ENCODE measurements at regions not wholly inside any gene's neighbourhood (a gene's known extent, or its start where the extent isn't known, plus 50 kb on each side); places are given as distances from the start of the nearest gene placed in this dataset.
"Not testable (repeated sequence)": the region's sequence is repeated elsewhere in the genome, so short reads cannot be mapped to it uniquely, and the experiment has no call there.

- no peak overlapping the region for H3K27ac ChIP-seq (ENCODE audit: low read depth, low read length)
These were observed 180.8 kb downstream of the SPRY2 start for GRCh38 chr13:80160110-80160509.

GRCh38 chr13:80157261-80157932 lies 183.5 kb downstream of the SPRY2 start:
- Histone ChIP-seq H3K9ac (ENCODE audit: low read depth in 1 of 2, low read length in 2 of 2) (no peak overlapping the region), H3K9me3 (ENCODE audit: control insufficient read depth in 1 of 2, low read length in 2 of 2) (no peaks in the 10 kb centered on the region), H3K27ac (ENCODE audit: low read depth, low read length) (no peak overlapping the region), H3K36me3 (ENCODE audit: control insufficient read depth in 1 of 2, insufficient read depth in 2 of 2, low read length in 2 of 2) (no peaks in the 10 kb centered on the region), H3K4me1 (ENCODE audit: control insufficient read depth in 1 of 2, insufficient read depth in 2 of 2, low read length in 2 of 2) (no peaks in the 10 kb centered on the region), H3K4me3 (ENCODE audit: low read depth in 1 of 2, low read length in 2 of 2) (no peak overlapping the region), H3K27me3 (ENCODE audit: control insufficient read depth in 1 of 2, insufficient read depth in 2 of 2, low read length in 2 of 2) (no peaks in the 10 kb centered on the region)

More at GRCh38 chr13:80160110-80160509, 180.8 kb downstream of the SPRY2 start:
- Histone ChIP-seq H3K4me1 (ENCODE audit: control insufficient read depth in 1 of 2, insufficient read depth in 2 of 2, low read length in 2 of 2) (no peaks in the 10 kb centered on the region), H3K9ac (ENCODE audit: low read depth in 1 of 2, low read length in 2 of 2) (no peak overlapping the region), H3K36me3 (ENCODE audit: control insufficient read depth in 1 of 2, insufficient read depth in 2 of 2, low read length in 2 of 2) (no peaks in the 10 kb centered on the region), H3K9me3 (ENCODE audit: control insufficient read depth in 1 of 2, low read length in 2 of 2) (no peaks in the 10 kb centered on the region), H3K27me3 (ENCODE audit: control insufficient read depth in 1 of 2, insufficient read depth in 2 of 2, low read length in 2 of 2) (no peaks in the 10 kb centered on the region), H3K4me3 (ENCODE audit: low read depth in 1 of 2, low read length in 2 of 2) (no peak overlapping the region)

- not testable (repeated sequence) for H3K27ac ChIP-seq (ENCODE audit: low read depth, low read length); H3K9ac ChIP-seq (ENCODE audit: low read depth in 1 of 2, low read length in 2 of 2); H3K4me1 ChIP-seq (ENCODE audit: control insufficient read depth in 1 of 2, insufficient read depth in 2 of 2, low read length in 2 of 2); H3K27me3 ChIP-seq (ENCODE audit: control insufficient read depth in 1 of 2, insufficient read depth in 2 of 2, low read length in 2 of 2); H3K9me3 ChIP-seq (ENCODE audit: control insufficient read depth in 1 of 2, low read length in 2 of 2); H3K4me3 ChIP-seq (ENCODE audit: low read depth in 1 of 2, low read length in 2 of 2); H3K36me3 ChIP-seq (ENCODE audit: control insufficient read depth in 1 of 2, insufficient read depth in 2 of 2, low read length in 2 of 2)
These were observed 188.8 kb downstream of the SPRY2 start for GRCh38 chr13:80152142-80152541.

GRCh38 chr13:80151016-80151415 lies 189.9 kb downstream of the SPRY2 start:
- no peak overlapping the region for H3K27ac ChIP-seq (ENCODE audit: low read depth, low read length)
- H3K4me3 ChIP-seq (ENCODE audit: low read depth in 1 of 2, low read length in 2 of 2): no peak overlapping the region
- no peaks in the 10 kb centered on the region for H3K36me3 ChIP-seq (ENCODE audit: control insufficient read depth in 1 of 2, insufficient read depth in 2 of 2, low read length in 2 of 2)
- no peaks in the 10 kb centered on the region for H3K4me1 ChIP-seq (ENCODE audit: control insufficient read depth in 1 of 2, insufficient read depth in 2 of 2, low read length in 2 of 2)
- no peak overlapping the region for H3K9ac ChIP-seq (ENCODE audit: low read depth in 1 of 2, low read length in 2 of 2)
- H3K27me3 ChIP-seq (ENCODE audit: control insufficient read depth in 1 of 2, insufficient read depth in 2 of 2, low read length in 2 of 2): no peaks in the 10 kb centered on the region
- H3K9me3 ChIP-seq (ENCODE audit: control insufficient read depth in 1 of 2, low read length in 2 of 2): no peaks in the 10 kb centered on the region

GRCh38 chr13:80149736-80150135 lies 191.2 kb downstream of the SPRY2 start:
- Histone ChIP-seq H3K9me3 (ENCODE audit: control insufficient read depth in 1 of 2, low read length in 2 of 2) (no peaks in the 10 kb centered on the region), H3K9ac (ENCODE audit: low read depth in 1 of 2, low read length in 2 of 2) (no peak overlapping the region), H3K36me3 (ENCODE audit: control insufficient read depth in 1 of 2, insufficient read depth in 2 of 2, low read length in 2 of 2) (no peaks in the 10 kb centered on the region), H3K27ac (ENCODE audit: low read depth, low read length) (no peak overlapping the region), H3K4me1 (ENCODE audit: control insufficient read depth in 1 of 2, insufficient read depth in 2 of 2, low read length in 2 of 2) (no peaks in the 10 kb centered on the region), H3K27me3 (ENCODE audit: control insufficient read depth in 1 of 2, insufficient read depth in 2 of 2, low read length in 2 of 2) (no peaks in the 10 kb centered on the region), H3K4me3 (ENCODE audit: low read depth in 1 of 2, low read length in 2 of 2) (no peak overlapping the region)

- H3K9ac ChIP-seq (ENCODE audit: low read depth in 1 of 2, low read length in 2 of 2): no peak overlapping the region
- H3K27ac ChIP-seq (ENCODE audit: low read depth, low read length): no peak overlapping the region
- no peaks in the 10 kb centered on the region for H3K4me1 ChIP-seq (ENCODE audit: control insufficient read depth in 1 of 2, insufficient read depth in 2 of 2, low read length in 2 of 2)
- no peak overlapping the region for H3K4me3 ChIP-seq (ENCODE audit: low read depth in 1 of 2, low read length in 2 of 2)
- no peaks in the 10 kb centered on the region for H3K36me3 ChIP-seq (ENCODE audit: control insufficient read depth in 1 of 2, insufficient read depth in 2 of 2, low read length in 2 of 2)
- no peaks in the 10 kb centered on the region for H3K27me3 ChIP-seq (ENCODE audit: control insufficient read depth in 1 of 2, insufficient read depth in 2 of 2, low read length in 2 of 2)
- H3K9me3 ChIP-seq (ENCODE audit: control insufficient read depth in 1 of 2, low read length in 2 of 2): no peaks in the 10 kb centered on the region
These were observed 195.7 kb downstream of the SPRY2 start for GRCh38 chr13:80145171-80145690.

- no peaks in the 10 kb centered on the region for H3K9me3 ChIP-seq (ENCODE audit: control insufficient read depth in 1 of 2, low read length in 2 of 2)
- no peak overlapping the region for H3K4me3 ChIP-seq (ENCODE audit: low read depth in 1 of 2, low read length in 2 of 2)
- H3K9ac ChIP-seq (ENCODE audit: low read depth in 1 of 2, low read length in 2 of 2): no peak overlapping the region
- no peaks in the 10 kb centered on the region for H3K4me1 ChIP-seq (ENCODE audit: control insufficient read depth in 1 of 2, insufficient read depth in 2 of 2, low read length in 2 of 2)
- no peaks in the 10 kb centered on the region for H3K36me3 ChIP-seq (ENCODE audit: control insufficient read depth in 1 of 2, insufficient read depth in 2 of 2, low read length in 2 of 2)
- no peaks in the 10 kb centered on the region for H3K27me3 ChIP-seq (ENCODE audit: control insufficient read depth in 1 of 2, insufficient read depth in 2 of 2, low read length in 2 of 2)
- no peak overlapping the region for H3K27ac ChIP-seq (ENCODE audit: low read depth, low read length)
These were observed 196.4 kb downstream of the SPRY2 start for GRCh38 chr13:80144493-80144892.

- Histone ChIP-seq H3K4me1 (ENCODE audit: control insufficient read depth in 1 of 2, insufficient read depth in 2 of 2, low read length in 2 of 2) (no peaks in the 10 kb centered on the region), H3K9me3 (ENCODE audit: control insufficient read depth in 1 of 2, low read length in 2 of 2) (no peaks in the 10 kb centered on the region), H3K27me3 (ENCODE audit: control insufficient read depth in 1 of 2, insufficient read depth in 2 of 2, low read length in 2 of 2) (no peaks in the 10 kb centered on the region), H3K9ac (ENCODE audit: low read depth in 1 of 2, low read length in 2 of 2) (no peak overlapping the region), H3K36me3 (ENCODE audit: control insufficient read depth in 1 of 2, insufficient read depth in 2 of 2, low read length in 2 of 2) (no peaks in the 10 kb centered on the region), H3K4me3 (ENCODE audit: low read depth in 1 of 2, low read length in 2 of 2) (no peak overlapping the region), H3K27ac (ENCODE audit: low read depth, low read length) (no peak overlapping the region)
These were observed 199.6 kb downstream of the SPRY2 start for GRCh38 chr13:80141123-80141849.

- no peaks in the 10 kb centered on the region for H3K36me3 ChIP-seq (ENCODE audit: control insufficient read depth in 1 of 2, insufficient read depth in 2 of 2, low read length in 2 of 2)
- no peak overlapping the region for H3K4me3 ChIP-seq (ENCODE audit: low read depth in 1 of 2, low read length in 2 of 2)
- no peaks in the 10 kb centered on the region for H3K9me3 ChIP-seq (ENCODE audit: control insufficient read depth in 1 of 2, low read length in 2 of 2)
- no peaks in the 10 kb centered on the region for H3K4me1 ChIP-seq (ENCODE audit: control insufficient read depth in 1 of 2, insufficient read depth in 2 of 2, low read length in 2 of 2)
- H3K27ac ChIP-seq (ENCODE audit: low read depth, low read length): no peak overlapping the region
- H3K9ac ChIP-seq (ENCODE audit: low read depth in 1 of 2, low read length in 2 of 2): no peak overlapping the region
- no peaks in the 10 kb centered on the region for H3K27me3 ChIP-seq (ENCODE audit: control insufficient read depth in 1 of 2, insufficient read depth in 2 of 2, low read length in 2 of 2)
These were observed 200.2 kb downstream of the SPRY2 start for GRCh38 chr13:80140685-80141084.

- H3K27me3 ChIP-seq (ENCODE audit: control insufficient read depth in 1 of 2, insufficient read depth in 2 of 2, low read length in 2 of 2): no peaks in the 10 kb centered on the region
- H3K36me3 ChIP-seq (ENCODE audit: control insufficient read depth in 1 of 2, insufficient read depth in 2 of 2, low read length in 2 of 2): no peaks in the 10 kb centered on the region
- no peak overlapping the region for H3K27ac ChIP-seq (ENCODE audit: low read depth, low read length)
- no peaks in the 10 kb centered on the region for H3K9me3 ChIP-seq (ENCODE audit: control insufficient read depth in 1 of 2, low read length in 2 of 2)
- H3K4me1 ChIP-seq (ENCODE audit: control insufficient read depth in 1 of 2, insufficient read depth in 2 of 2, low read length in 2 of 2): peaks cover 0 to under 1% of the 10 kb centered on the region in 2 donors
- H3K4me3 ChIP-seq (ENCODE audit: low read depth in 1 of 2, low read length in 2 of 2): no peak overlapping the region
- no peak overlapping the region for H3K9ac ChIP-seq (ENCODE audit: low read depth in 1 of 2, low read length in 2 of 2)
These were observed 201.7 kb downstream of the SPRY2 start for GRCh38 chr13:80139196-80139595.
